Amygdala (tissue), 56 donors: ENCODE measurements at regions not wholly inside any gene's neighbourhood (a gene's known extent, or its start where the extent isn't known, plus 50 kb on each side); places are given as distances from the start of the nearest gene placed in this dataset.

ENCODE experiments used
- DNase-seq, 56 donors: peaks; one replicate each; lab custom pipeline; 2025; lab: John Stamatoyannopoulos, UW

DNA sequence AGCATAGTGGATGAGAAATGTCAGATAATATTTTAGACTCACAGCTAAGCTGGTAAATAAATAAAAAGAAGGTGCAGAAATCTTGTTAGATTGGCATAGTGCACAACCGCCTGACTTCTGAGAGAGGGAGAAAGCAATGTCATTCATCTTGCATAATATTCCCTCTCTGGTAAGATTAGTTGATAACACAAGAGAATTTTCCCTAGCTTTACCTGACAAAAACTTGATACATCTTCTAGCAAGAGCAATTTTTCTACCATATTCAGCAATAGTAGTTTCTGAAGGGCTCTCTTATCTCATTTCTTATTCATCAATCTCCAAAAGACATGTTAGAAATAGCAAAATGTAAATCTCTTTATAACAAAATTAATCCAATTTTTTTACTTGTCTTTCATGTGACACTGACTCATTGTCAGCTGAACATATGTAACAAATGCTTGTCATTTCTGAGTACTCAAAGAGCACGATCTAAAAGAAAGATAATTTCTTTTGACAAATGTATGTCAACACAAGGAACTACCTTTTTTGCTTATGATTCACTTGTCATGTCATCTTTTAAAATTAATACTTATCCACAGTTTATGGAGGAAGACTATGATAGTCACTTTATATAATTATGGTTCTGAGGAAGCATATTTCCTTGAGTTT is 240.0 kb downstream of the ARAP2 start:
- no peak for DNase-seq

- no peak for DNase-seq
These were observed 238.1 kb downstream of the ARAP2 start for GRCh38 chr4:36006226-36006625.

GRCh38 chr4:36010397-36010929 is 233.9 kb downstream of the ARAP2 start:
- no peak for DNase-seq

GRCh38 chr4:36011381-36011780 is 232.9 kb downstream of the ARAP2 start:
- DNase-seq = no peak

DNA sequence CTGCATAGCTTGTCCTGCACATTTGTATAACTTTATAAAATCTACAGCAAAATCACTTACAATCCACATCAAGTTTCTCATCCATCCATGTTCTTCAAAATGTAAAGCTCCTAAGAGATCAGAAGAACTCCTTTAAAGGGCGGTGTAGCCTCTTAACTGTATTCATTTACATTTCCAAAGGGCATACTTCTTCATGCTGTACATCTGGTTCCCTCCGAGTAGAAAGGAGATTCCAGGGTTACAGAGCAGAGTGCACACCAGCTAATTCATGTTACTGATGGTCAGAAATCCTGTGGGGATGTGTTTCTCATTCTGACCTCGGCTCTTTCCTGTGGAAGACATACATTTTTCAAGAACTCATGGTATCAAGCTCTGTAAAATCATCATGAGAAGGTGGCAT is 231.8 kb downstream of the ARAP2 start:
- DNase-seq = no peak

GRCh38 chr4:36013206-36013605 is 231.1 kb downstream of the ARAP2 start:
- no peak for DNase-seq
